Kidney (tissue), 13 donors: ENCODE measurements at regions not wholly inside any gene's neighbourhood (a gene's known extent, or its start where the extent isn't known, plus 50 kb on each side); places are given as distances from the start of the nearest gene placed in this dataset.

ENCODE experiments used
- DNase-seq, 5 donors: peaks; one replicate each; pipeline ENCODE4 v3.0.0-alpha.2; 2013 to 2020
- FAIRE-seq: peaks from 2 replicates; lab custom pipeline; 2012; peaks lifted over from hg19 to GRCh38; lab: Jason Lieb, UNC
- H3K27ac ChIP-seq, 2 donors: one replicate each; pipeline ENCODE4 v1.7.0; 2013; ENCODE audit warnings: low read depth in 2 of 2, low read length in 2 of 2, inconsistent platforms in 1 of 2
- H3K27me3 ChIP-seq: one replicate; pipeline ENCODE4 v1.7.1; 2013; ENCODE audit warnings: low read length, inconsistent platforms; ENCODE audit not compliant: control insufficient read depth, insufficient read depth
- H3K36me3 ChIP-seq, 3 donors: one replicate each; pipeline versions ENCODE4 v1.7.0 to v1.7.1; 2013; ENCODE audit warnings: low read length in 3 of 3, control low read depth in 1 of 3, inconsistent platforms in 1 of 3; ENCODE audit not compliant: insufficient read depth in 3 of 3, control insufficient read depth in 2 of 3
- H3K4me1 ChIP-seq, 3 donors: one replicate each; pipeline versions ENCODE4 v1.7.0 to v1.7.1; 2013; ENCODE audit warnings: low read length in 3 of 3, inconsistent platforms in 1 of 3, low read depth in 1 of 3; ENCODE audit not compliant: control insufficient read depth in 2 of 3, insufficient read depth in 2 of 3
- H3K4me3 ChIP-seq, 3 donors: one replicate each; pipeline versions ENCODE4 v1.7.0 to v1.8.1; 2013; ENCODE audit warnings: low read length in 3 of 3, control low read depth in 1 of 3, inconsistent platforms in 1 of 3
- H3K9ac ChIP-seq, 3 donors: one replicate each; pipeline versions ENCODE4 v1.7.0 to v1.7.1; 2013; ENCODE audit warnings: low read length in 3 of 3, control low read depth in 1 of 3, inconsistent platforms in 1 of 3
- H3K9me3 ChIP-seq, 3 donors: one replicate each; pipeline versions ENCODE4 v1.7.0 to v1.7.1; 2013; ENCODE audit warnings: low read length in 3 of 3, control low read depth in 1 of 3, inconsistent platforms in 1 of 3; ENCODE audit not compliant: control insufficient read depth in 2 of 3, insufficient read depth in 1 of 3
- CTCF ChIP-seq: IDR thresholded peaks from 3 replicates; pipeline ENCODE4 v1.5.1; 2012; ENCODE audit warnings: mild to moderate bottlenecking, moderate library complexity, borderline replicate concordance; ENCODE audit not compliant: insufficient read depth; ENCODE audit errors: extremely low read depth
- intact Hi-C: fragments of 100-400 bp; cut with DNase I; formaldehyde crosslinking; loops from one replicate; pipeline ENCODE4 v1.11.1; 2022
- donor health status: control.
- donor health status: control.
- donor health status: control.
- donor health status: control.
- donor health status: control.
- donor health status: DM: yes; HTN: yes; CAD: no.
- donor health status: Normal renal cell carcinoma (clear cell type).

DNA sequence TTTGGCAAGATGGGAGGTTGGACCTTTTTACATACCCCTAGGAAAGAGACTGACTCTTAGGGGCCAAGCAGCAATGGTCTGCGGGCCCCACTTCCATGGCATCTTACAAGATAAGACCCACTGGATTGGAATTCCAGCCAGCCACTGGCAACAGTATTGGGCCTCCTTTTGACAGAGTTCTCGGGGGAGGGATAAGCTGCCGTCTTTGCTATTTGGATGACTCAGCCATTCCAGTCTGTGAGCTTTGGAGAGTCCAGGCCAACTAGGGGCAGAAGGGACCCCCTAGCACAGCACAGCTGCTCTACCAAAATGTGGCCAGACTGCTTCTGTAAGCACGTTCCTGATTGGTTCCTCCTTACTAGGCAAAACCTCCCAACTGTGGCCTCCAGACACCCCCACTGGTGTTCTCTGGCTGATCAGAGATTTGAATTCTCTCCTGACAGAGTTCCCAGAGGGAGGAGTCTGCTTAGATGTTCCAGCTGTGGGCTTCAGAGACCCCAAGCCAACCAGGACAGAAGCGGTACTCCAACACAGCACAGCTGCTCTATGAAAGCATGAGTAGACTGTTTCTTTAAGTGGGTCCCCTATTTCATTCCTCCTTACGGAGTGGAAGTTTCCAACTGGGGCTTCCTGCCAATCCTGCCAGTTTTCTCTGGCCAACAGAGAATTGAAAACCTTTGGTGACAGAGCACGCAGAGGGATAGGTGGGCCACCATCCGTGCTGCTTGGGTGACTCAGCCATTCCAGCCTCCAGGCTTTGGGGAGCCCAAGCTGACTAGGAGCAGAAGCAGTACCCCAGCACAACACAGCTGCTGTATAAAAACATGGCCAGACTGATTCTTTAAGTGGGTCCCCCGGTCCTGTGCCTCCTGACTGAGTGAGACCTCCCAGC lies 672.1 kb upstream of the RIOK2 start:
- no peak for TF ChIP-seq CTCF
- intact Hi-C loops = no loop called here
- peak in 1 of 5 donors; percentile 22 for DNase-seq

DNA sequence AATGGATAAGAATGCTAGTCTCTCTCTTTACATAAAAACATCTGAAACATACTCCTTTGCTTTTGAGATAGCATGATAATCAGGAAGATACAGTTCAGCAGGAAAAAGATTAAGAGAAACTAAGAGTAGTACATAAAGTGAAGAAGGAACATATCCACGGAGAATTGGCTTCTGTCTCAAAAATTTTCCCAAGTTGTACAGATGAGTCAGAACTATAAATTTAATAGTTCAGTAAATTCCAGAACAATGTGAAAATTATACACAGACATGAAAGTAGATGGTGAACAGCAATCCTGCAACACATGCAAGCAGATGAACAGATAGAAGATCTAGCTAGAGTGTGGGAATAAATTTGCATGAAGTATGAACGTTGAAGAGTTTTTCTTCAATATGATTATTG lies 691.4 kb upstream of the RIOK2 start:
- DNase-seq (no peak), FAIRE-seq (no peak)
- H3K27ac ChIP-seq = no peak overlapping the region
- no peaks in the 10 kb centered on the region for H3K9me3 ChIP-seq
- no peak overlapping the region for H3K4me3 ChIP-seq
- no peaks in the 10 kb centered on the region for H3K4me1 ChIP-seq
- H3K9ac ChIP-seq = no peak overlapping the region
- intact Hi-C loops = no loop called here
- H3K36me3 ChIP-seq = no peaks in the 10 kb centered on the region
- H3K27me3 ChIP-seq = no peaks in the 10 kb centered on the region
- no peak for TF ChIP-seq CTCF

More for the DNA sequence above, 672.1 kb upstream of the RIOK2 start:
- Histone ChIP-seq H3K4me1 (no peaks in the 10 kb centered on the region), H3K27ac (no peak overlapping the region), H3K36me3 (no peaks in the 10 kb centered on the region), H3K9me3 (peaks cover 0 to 5% (median 0%) of the 10 kb centered on the region in 3 donors), H3K9ac (no peak overlapping the region), H3K4me3 (no peak overlapping the region), H3K27me3 (no peaks in the 10 kb centered on the region)
- FAIRE-seq = no peak

GRCh38 chr5:97876272-97876671 lies 693.2 kb upstream of the RIOK2 start:
- Histone ChIP-seq H3K4me1 (no peaks in the 10 kb centered on the region), H3K27me3 (no peaks in the 10 kb centered on the region), H3K9ac (no peak overlapping the region), H3K27ac (no peak overlapping the region), H3K36me3 (no peaks in the 10 kb centered on the region), H3K4me3 (no peak overlapping the region), H3K9me3 (no peaks in the 10 kb centered on the region)
- intact Hi-C loops = no loop called here
- FAIRE-seq (no peak), DNase-seq (no peak)
- TF ChIP-seq CTCF = no peak
